Neuronal stem cell (in vitro differentiated cells): ENCODE measurements at regions not wholly inside any gene's neighbourhood (a gene's known extent, or its start where the extent isn't known, plus 50 kb on each side); places are given as distances from the start of the nearest gene placed in this dataset.

Experiments
- DNase-seq: peaks from one replicate; pipeline ENCODE4 v3.0.0-alpha.2; 2013; ENCODE audit warnings: low spot score
- H2AFZ ChIP-seq: one replicate; pipeline ENCODE4 v1.6.1; 2013; ENCODE audit warnings: mild to moderate bottlenecking, low read length, inconsistent platforms
- H2AK5ac ChIP-seq: 2 replicates; pipeline ENCODE4 v1.6.1; 2013; ENCODE audit warnings: low read depth, mild to moderate bottlenecking, inconsistent platforms, low read length, moderate library complexity, mixed read lengths
- H2BK120ac ChIP-seq: 2 replicates; pipeline ENCODE4 v1.6.1; 2013; ENCODE audit warnings: low read depth, mild to moderate bottlenecking, inconsistent platforms, low read length, moderate library complexity, mixed read lengths
- H2BK12ac ChIP-seq: one replicate; pipeline ENCODE4 v1.6.1; 2013; ENCODE audit warnings: low read length, inconsistent platforms
- H2BK15ac ChIP-seq: 2 replicates; pipeline ENCODE4 v1.6.1; 2013; ENCODE audit warnings: mild to moderate bottlenecking, low read length, inconsistent platforms, mixed read lengths
- H2BK5ac ChIP-seq: one replicate; pipeline ENCODE4 v1.6.1; 2013; ENCODE audit warnings: inconsistent platforms, mild to moderate bottlenecking, low read length, moderate library complexity
- H3K14ac ChIP-seq: one replicate; pipeline ENCODE4 v1.6.1; 2013; ENCODE audit warnings: low read length, inconsistent platforms
- H3K18ac ChIP-seq: 2 replicates; pipeline ENCODE4 v1.6.1; 2013; ENCODE audit warnings: low read length, inconsistent platforms
- H3K23ac ChIP-seq: 2 replicates; pipeline ENCODE4 v1.6.1; 2013; ENCODE audit warnings: low read depth, mild to moderate bottlenecking, mixed read lengths, low read length, inconsistent platforms; ENCODE audit not compliant: poor library complexity
- H3K27ac ChIP-seq: replicated peaks from 3 replicates; pipeline ENCODE4 v1.5.1; 2013; ENCODE audit warnings: low read length, inconsistent platforms
- H3K27me3 ChIP-seq, 3 experiments: 2 replicates each; pipeline ENCODE4 v1.6.1; 2013; ENCODE audit warnings: low read length in 3 of 3, mild to moderate bottlenecking in 2 of 3, inconsistent platforms in 1 of 3, low read depth in 1 of 3, mixed read lengths in 1 of 3, moderate library complexity in 1 of 3; ENCODE audit not compliant: control insufficient read depth in 3 of 3, insufficient read depth in 3 of 3
- H3K36me3 ChIP-seq, 2 donors: replicated peaks in 1 of 2; 2 replicates each; pipeline ENCODE4 v1.6.1; 2013; ENCODE audit warnings: low read length in 2 of 2; ENCODE audit not compliant: control insufficient read depth in 2 of 2, insufficient read depth in 2 of 2
- H3K4ac ChIP-seq: 2 replicates; pipeline ENCODE4 v1.6.1; 2013; ENCODE audit warnings: inconsistent platforms, mild to moderate bottlenecking, low read length, moderate library complexity
- H3K4me1 ChIP-seq, 2 donors: 1 replicate in 1 of 2; 2 replicates in 1 of 2; pipeline ENCODE4 v1.6.1; 2013; ENCODE audit warnings: low read length in 2 of 2, low read depth in 1 of 2; ENCODE audit not compliant: control insufficient read depth in 2 of 2, insufficient read depth in 1 of 2
- H3K4me2 ChIP-seq: one replicate; pipeline ENCODE4 v1.6.1; 2013; ENCODE audit warnings: mild to moderate bottlenecking, low read length, inconsistent platforms; ENCODE audit not compliant: insufficient read depth, poor library complexity, severe bottlenecking
- H3K4me3 ChIP-seq, 2 donors: 2 replicates each; pipeline ENCODE4 v1.5.1; 2013; ENCODE audit warnings: low read length in 2 of 2, mild to moderate bottlenecking in 2 of 2, inconsistent platforms in 1 of 2, moderate library complexity in 1 of 2
- H3K79me1 ChIP-seq: one replicate; pipeline ENCODE4 v1.6.1; 2013; ENCODE audit warnings: low read depth, mild to moderate bottlenecking, inconsistent platforms, low read length, moderate library complexity
- H3K9ac ChIP-seq: one replicate; pipeline ENCODE4 v1.6.1; 2013; ENCODE audit warnings: mild to moderate bottlenecking, low read depth, low read length, inconsistent platforms; ENCODE audit not compliant: poor library complexity
- H3K9me3 ChIP-seq, 2 donors: replicated peaks in 1 of 2; 2 replicates each; pipeline versions ENCODE3 to v1.6.1; 2013; ENCODE audit warnings: low read length in 2 of 2, mild to moderate bottlenecking in 2 of 2, inconsistent platforms in 1 of 2, low read depth in 1 of 2, mixed read lengths in 1 of 2, moderate library complexity in 1 of 2; ENCODE audit not compliant: control insufficient read depth in 2 of 2, insufficient read depth in 1 of 2
- H4K8ac ChIP-seq: one replicate; pipeline ENCODE4 v1.6.1; 2013; ENCODE audit warnings: low read depth, mild to moderate bottlenecking, inconsistent platforms, low read length, moderate library complexity
- H4K91ac ChIP-seq: one replicate; pipeline ENCODE4 v1.6.1; 2013; ENCODE audit warnings: low read length, low read depth, mild to moderate bottlenecking, inconsistent platforms; ENCODE audit not compliant: poor library complexity
- WGBS, 2 donors: extraction: QIAGEN DNeasy Blood & Tissue Kit; methylation state at CpG; one replicate each; pipeline ENCODE4 v1.1.7; 2013; ENCODE audit warnings: missing lambda C conversion rate in 2 of 2, mixed read lengths in 1 of 2; ENCODE audit not compliant: insufficient read length in 2 of 2, insufficient replicate concordance in 1 of 2; ENCODE audit errors: extremely low coverage in 2 of 2; 5-methylcytosine and 5-hydroxymethylcytosine counted together

DNA sequence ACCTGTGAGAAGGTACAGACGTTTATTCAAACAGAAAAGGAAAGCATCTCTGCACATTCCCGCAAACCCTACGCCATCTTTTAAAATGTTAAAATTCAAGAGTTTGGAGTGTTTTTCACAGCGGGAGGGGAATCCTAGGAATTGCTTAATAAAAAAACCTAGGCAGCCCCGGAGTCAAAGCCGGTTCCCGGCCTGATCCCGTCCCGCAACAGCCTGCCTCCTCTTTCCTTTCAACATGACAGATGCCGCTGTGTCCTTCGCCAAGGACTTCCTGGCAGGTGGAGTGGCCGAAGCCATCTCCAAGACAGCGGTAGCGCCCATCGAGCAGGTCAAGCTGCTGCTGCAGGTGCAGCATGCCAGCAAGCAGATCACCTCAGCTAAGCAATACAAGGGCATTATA, 123.0 kb upstream of the VSTM2A start:
- Histone ChIP-seq H2BK12ac (no peak overlapping the region), H3K18ac (peak overlapping the region; percentile 19), H3K4me3 (no peak overlapping the region), H3K4ac (no peak overlapping the region), H3K27me3 (no peaks in the 10 kb centered on the region), H3K9me3 (no peaks in the 10 kb centered on the region), H3K9ac (no peak overlapping the region), H2BK15ac (no peak overlapping the region), H4K91ac (no peak overlapping the region), H2AK5ac (no peak overlapping the region), H3K4me1 (peaks cover 0 to 2% of the 10 kb centered on the region in 2 donors), H3K14ac (peak overlapping the region; percentile 8), H3K36me3 (no peaks in the 10 kb centered on the region), H2AFZ (no peak overlapping the region), H2BK120ac (no peak overlapping the region), H4K8ac (no peak overlapping the region), H3K4me2 (no peak overlapping the region), H3K23ac (no peak overlapping the region), H3K27ac (no peak overlapping the region), H3K79me1 (no peaks in the 10 kb centered on the region), H2BK5ac (no peak overlapping the region)
- WGBS, 2 donors, result no CpG with 5 or more reads among the region's 15 CpGs
- no peak for DNase-seq

GRCh38 chr7:54426406-54426805, 115.8 kb upstream of the VSTM2A start:
- no peak overlapping the region for H3K27ac ChIP-seq
- no peak overlapping the region for H3K9ac ChIP-seq
- no peak overlapping the region for H3K18ac ChIP-seq
- H2BK5ac ChIP-seq, result no peak overlapping the region
- no peaks in the 10 kb centered on the region for H3K79me1 ChIP-seq
- no peak overlapping the region for H4K91ac ChIP-seq
- WGBS, 2 donors, result no CpG with 5 or more reads among the region's 2 CpGs
- no peak overlapping the region for H2BK120ac ChIP-seq
- no peak overlapping the region for H3K14ac ChIP-seq
- H3K4me1 ChIP-seq, result no peaks in the 10 kb centered on the region
- no peak overlapping the region for H3K23ac ChIP-seq
- no peaks in the 10 kb centered on the region for H3K27me3 ChIP-seq
- H2BK15ac ChIP-seq, result no peak overlapping the region
- no peak for DNase-seq
- H2BK12ac ChIP-seq, result no peak overlapping the region
- no peak overlapping the region for H4K8ac ChIP-seq
- no peaks in the 10 kb centered on the region for H3K36me3 ChIP-seq
- H3K4me3 ChIP-seq, result no peak overlapping the region
- no peak overlapping the region for H2AFZ ChIP-seq
- no peak overlapping the region for H3K4ac ChIP-seq
- no peak overlapping the region for H2AK5ac ChIP-seq
- no peaks in the 10 kb centered on the region for H3K9me3 ChIP-seq
- H3K4me2 ChIP-seq, result no peak overlapping the region

- Histone ChIP-seq H4K91ac (no peak overlapping the region), H3K9ac (no peak overlapping the region), H2BK120ac (no peak overlapping the region), H2BK12ac (no peak overlapping the region), H3K27ac (no peak overlapping the region), H2BK15ac (no peak overlapping the region), H2AFZ (no peak overlapping the region), H3K4me2 (no peak overlapping the region), H3K4me3 (no peak overlapping the region), H3K9me3 (no peaks in the 10 kb centered on the region), H4K8ac (no peak overlapping the region), H3K79me1 (no peaks in the 10 kb centered on the region), H2BK5ac (no peak overlapping the region), H3K4me1 (no peaks in the 10 kb centered on the region), H3K23ac (no peak overlapping the region), H3K18ac (no peak overlapping the region), H3K14ac (no peak overlapping the region), H3K36me3 (no peaks in the 10 kb centered on the region), H2AK5ac (no peak overlapping the region), H3K4ac (no peak overlapping the region), H3K27me3 (no peaks in the 10 kb centered on the region)
- no peak for DNase-seq
Measured at GRCh38 chr7:54429111-54429510, 113.1 kb upstream of the VSTM2A start.

GRCh38 chr7:54439391-54439790, 102.8 kb upstream of the VSTM2A start:
- Histone ChIP-seq H3K4me2 (no peak overlapping the region), H3K4me1 (no peaks in the 10 kb centered on the region), H3K4ac (no peak overlapping the region), H3K79me1 (no peaks in the 10 kb centered on the region), H2AFZ (no peak overlapping the region), H2AK5ac (no peak overlapping the region), H2BK5ac (no peak overlapping the region), H4K8ac (no peak overlapping the region), H2BK120ac (no peak overlapping the region), H3K9ac (no peak overlapping the region), H3K18ac (no peak overlapping the region), H2BK12ac (no peak overlapping the region), H3K36me3 (no peaks in the 10 kb centered on the region), H2BK15ac (no peak overlapping the region), H3K9me3 (no peaks in the 10 kb centered on the region), H3K27ac (no peak overlapping the region), H4K91ac (no peak overlapping the region), H3K23ac (no peak overlapping the region), H3K27me3 (no peaks in the 10 kb centered on the region), H3K4me3 (no peak overlapping the region), H3K14ac (no peak overlapping the region)
- no peak for DNase-seq
- WGBS, 2 donors, result 100% methylated on average over 1 of the region's 5 CpGs; no CpG with 5 or more reads in 1 of the 2 donors
